ENCODE measurements at regions not wholly inside any gene's neighbourhood (a gene's known extent, or its start where the extent isn't known, plus 50 kb on each side); places are given as distances from the start of the nearest gene placed in this dataset.

- no peak for DNase-seq
Observed at GRCh38 chr9:89814340-89815040, 209.7 kb downstream of the GADD45G start.

DNA sequence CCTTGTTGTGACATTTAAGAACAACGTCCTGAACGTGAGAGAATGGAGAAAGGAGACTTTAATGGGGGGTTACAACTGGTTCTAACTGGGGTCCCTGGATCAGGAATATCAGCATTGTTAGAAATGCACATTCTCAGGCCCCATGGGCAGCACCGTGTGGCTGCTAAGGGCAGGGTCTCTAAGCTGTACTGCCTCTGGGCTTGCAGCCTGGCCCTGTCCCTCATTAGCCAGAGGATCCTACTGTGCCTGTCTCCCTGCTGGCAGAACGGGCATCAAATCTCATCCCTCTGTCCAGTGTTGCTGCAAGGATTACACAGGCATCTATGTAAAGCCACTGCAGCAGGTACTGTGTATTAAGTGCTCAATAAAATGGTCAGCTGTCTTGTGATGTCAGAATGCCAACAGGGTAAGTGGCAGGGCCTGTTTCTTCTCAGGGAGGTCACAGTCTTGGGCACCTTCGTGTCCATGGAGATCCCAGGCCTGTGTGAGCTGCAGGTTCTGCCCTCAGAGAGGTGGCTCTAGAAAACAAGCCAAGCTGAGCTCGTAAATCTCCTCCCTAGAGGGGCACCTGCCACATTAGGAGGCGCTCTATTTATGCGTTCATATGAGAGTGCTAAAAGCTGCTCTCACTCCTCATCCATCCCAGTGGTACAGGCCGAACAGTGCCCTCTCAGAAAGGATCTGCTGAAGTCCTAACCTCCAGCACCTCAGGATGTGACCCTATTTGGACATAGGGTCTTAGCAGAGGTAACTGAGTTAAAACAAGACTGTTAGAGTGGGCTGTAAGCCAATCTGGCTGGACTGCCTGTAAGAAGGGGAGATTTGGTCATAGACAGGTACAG, 210.5 kb downstream of the GADD45G start:
- no peak for DNase-seq

GRCh38 chr9:89815903-89816573, 211.2 kb downstream of the GADD45G start:
- DNase-seq, result no peak

DNA sequence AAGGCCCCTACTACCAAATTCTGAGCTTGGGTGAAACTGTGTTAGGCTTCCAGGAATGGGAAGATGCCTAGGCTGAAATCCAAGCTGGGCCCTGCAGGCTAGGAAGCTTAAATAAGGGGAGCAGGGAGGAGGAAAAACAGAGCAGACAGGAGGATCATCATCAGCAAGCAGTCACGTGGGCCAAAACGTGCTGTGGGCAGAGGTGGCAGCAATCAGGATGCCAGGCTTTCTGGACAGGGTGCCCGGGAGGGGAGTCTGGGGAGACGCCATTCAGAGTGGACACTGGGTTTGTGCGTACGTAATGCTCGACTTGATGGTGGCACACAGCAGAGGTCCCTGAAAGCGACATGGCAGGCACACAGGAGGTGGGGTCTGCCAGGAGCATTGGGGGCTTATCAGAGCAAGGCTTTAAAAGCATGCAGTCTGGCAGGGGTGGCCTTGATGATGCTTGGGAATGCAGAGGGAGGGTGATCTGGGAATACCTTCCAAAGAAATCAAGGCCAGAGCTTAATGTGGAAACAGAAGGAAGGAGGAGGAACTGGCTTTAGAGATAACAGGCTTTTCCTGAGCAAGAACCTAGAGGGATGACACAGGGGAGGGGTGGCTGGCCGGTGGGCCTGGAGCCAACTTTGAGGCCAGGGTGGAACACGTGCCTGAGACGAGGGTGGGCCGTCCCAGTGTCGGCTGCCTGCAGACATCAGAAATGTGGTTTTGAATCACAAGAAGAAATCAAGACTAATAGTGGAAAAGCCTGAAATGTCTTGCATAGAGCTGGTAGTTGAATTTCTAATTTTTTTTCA, 212.5 kb downstream of the GADD45G start:
- no peak for DNase-seq

- no peak for DNase-seq
Observed at GRCh38 chr9:89820337-89820736, 215.5 kb downstream of the GADD45G start.

DNA sequence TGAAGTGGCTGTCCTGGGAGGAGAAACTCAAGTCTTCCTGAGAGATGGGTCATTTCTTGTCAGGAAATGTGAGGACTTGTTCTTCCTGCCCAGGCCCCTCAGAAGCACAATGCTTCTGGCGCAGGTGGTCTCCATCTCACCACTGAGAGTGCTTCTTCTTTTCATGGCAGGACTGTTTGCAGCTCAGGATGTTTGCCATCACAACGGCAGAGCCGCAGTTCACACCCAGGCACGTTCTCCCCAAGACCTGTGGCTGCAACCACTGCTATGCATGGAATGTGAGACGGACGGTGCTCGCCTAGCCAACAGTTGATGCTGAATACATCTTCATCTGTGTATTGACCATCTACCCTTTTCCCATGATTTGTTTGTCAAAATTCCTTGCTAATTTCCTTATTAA, 216.3 kb downstream of the GADD45G start:
- no peak for DNase-seq

GRCh38 chr9:89822996-89823395, 218.2 kb downstream of the GADD45G start:
- DNase-seq, result no peak

GRCh38 chr9:89825669-89826068, 220.9 kb downstream of the GADD45G start:
- no peak for DNase-seq

DNA sequence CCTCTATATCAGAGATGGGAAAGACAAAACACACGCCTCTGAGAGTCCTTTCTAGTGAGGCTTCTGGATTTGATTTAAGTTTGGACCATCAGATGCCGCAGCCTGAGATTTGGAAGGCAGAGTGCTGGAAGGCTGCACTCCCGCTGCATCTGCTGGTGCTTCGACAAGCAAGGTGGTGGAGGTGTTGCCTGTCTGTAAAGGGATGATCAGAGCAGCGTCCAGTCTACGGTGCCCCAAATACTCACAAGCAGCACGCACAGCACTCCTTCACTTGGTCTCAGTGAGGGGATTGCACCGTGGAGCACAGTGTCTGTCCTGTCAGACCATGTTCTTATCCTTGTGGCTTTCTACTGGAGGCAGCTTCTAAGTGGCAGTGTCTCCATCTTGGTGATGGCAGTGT, 221.4 kb downstream of the GADD45G start:
- no peak for DNase-seq

- no peak for DNase-seq
Observed at GRCh38 chr9:89829346-89829745, 224.5 kb downstream of the GADD45G start.

DNA sequence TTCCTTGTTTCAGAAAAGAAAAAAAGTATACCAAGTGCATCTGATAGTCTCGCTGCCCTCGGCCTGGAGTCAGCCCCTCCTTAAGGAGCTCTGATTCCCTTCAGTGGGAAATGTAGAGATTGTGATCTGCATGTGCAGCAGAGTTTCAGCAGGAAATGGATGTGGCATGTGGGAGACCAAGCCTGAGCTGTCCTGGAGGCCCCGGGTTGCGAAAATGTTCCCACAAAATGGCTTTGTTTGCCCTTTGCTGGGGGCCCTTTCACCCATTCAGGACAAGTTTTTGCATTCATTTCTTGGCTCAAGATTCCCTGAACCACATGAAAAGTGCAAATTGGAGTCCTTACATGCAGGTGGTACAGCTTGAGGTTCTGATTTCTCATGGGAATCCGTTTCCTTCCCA, 230.9 kb downstream of the GADD45G start:
- DNase-seq, result no peak

DNA sequence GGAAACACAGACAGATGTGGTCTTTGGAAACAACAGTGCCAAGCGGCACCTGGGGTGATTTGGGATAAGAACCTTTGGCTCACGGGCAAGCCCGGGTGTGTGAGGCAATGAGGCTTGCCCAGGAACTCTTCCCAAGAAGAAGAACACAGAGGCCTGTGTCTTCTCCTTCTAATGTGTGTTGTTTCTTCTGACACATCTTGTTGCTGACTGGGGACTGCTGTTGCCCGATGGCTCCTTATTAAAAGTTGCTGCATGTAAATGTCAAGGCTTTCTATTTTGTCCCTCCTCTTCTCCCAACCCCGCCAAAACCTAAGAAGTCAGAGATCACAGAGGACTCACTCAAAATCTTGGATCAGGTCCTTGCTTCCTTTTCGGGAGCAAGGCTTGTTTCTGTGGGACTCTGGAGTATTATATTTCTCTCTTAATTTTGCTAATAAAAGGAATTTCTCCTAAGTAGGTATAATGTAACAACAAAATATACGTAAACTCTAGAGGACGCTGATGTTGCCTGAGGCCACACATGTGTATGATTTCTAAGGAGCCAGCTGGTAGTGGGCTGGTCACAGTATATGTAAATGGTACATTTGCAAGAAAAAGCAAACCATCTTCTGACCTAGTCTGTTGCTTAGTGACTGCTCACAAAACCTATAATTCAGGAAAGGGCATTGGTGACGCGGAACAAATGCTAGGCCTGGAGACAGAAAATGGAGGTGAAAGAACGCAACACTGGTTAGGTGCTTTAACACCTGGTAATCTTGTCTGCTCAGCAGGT, 232.5 kb downstream of the GADD45G start:
- no peak for DNase-seq

DNA sequence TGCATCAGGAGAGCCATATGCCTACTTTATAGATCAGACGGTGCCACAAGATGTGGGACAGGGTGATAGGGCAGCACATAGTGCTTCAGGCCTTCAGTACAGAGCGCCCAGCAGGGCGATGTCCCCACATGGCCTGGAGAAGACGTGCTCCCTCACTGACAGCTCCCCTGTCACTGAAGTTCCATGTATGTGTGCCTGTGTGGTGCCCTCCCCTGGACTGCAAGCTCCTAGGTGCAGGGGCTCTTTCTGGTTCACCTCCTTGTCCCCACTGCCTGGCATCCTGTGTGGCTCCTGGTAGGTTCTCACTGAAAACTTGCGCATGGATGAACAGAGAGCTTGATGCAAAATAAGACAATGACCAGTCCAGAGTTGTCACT, 233.1 kb downstream of the GADD45G start:
- no peak for DNase-seq

- DNase-seq, result no peak
Observed at GRCh38 chr9:89838621-89839020, 233.8 kb downstream of the GADD45G start.

GRCh38 chr9:89839449-89839848, 234.6 kb downstream of the GADD45G start:
- DNase-seq, result no peak

DNA sequence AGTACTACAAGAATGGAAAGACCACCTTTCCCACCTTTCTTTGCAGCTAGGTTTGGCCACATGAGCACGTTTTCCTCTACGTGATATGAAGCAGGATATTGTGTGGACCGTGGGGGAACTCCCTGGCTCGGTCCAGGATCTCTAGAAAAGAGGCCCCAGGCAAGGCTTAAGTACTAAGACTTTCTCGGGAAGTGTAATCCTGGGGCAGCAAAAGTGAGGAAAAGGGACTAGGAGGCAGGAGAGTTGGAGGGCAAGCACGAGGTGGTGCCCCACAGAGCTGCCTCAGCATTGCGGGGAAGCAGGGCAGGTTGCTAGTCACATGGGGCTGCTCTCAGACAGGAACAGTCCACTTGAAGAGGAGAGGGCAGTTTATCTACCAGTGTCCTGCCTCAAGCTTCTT, 235.1 kb downstream of the GADD45G start:
- DNase-seq, result no peak

DNA sequence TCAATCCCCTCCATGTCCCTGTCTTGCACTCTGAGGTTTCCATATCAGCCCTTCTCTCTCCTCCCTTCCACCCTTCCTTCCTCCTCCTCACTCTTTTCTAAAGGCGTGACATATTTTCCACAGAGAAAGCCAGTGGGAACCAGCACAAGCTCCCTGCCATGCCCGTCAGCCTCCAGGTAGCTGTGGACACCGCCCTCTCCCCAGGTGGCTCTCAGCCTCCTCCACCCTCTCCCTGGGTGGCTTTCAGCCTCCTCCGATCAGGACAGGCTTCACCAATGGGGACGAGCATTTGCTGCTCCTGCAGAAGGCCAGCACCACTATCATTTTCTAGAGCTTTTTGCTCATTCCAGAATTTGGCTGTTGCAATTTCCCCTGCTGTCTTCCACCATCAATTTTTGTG, 236.6 kb downstream of the GADD45G start:
- DNase-seq, result no peak

DNA sequence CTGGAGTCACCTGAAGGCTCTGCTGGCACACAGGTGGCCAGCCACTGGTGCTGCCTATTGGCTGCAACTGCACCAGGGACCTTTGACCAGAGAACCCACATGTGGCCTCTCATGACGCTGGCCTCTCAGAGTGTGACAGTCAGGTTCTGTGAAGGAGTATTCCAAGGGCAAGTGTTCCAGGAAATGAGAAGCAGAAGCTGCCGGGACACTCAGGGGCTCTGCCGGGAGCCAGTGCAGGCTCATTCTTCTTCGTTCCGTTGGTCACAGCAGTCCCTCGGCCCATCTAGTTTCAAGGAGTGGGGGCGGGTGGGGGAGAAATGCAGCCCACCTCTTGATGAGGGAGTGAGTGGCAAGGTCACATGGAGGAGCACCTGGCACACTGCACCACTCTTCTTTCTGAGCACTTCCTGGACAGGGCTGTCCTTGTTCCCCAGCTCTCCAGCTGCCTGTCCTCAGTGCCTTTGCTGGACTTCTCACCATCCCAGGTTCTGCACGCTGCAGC, 237.5 kb downstream of the GADD45G start:
- no peak for DNase-seq

GRCh38 chr9:89843074-89843473, 238.3 kb downstream of the GADD45G start:
- DNase-seq, result no peak

- no peak for DNase-seq
Observed at GRCh38 chr9:89843591-89843990, 238.8 kb downstream of the GADD45G start.

GRCh38 chr9:89844075-89844474, 239.3 kb downstream of the GADD45G start:
- DNase-seq, result no peak

DNA sequence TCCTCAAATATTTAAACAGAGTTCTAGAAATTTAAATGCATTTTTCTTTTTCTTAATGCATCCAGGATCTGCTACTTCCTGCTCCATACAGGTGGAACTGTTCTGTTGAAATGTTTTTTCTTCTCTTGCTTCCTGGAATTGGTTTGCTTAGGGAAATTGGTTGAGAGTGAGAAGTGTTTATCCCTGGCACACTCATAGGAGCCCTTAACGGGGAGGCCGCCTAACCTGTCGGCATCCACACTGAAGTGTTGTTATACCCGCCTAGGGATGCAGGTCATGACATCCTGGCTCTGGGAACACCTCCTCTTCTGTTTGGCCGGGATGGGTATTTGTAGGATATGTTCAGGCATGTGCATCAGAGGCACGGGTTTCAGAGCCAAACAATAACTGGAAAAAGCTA, 239.7 kb downstream of the GADD45G start:
- no peak for DNase-seq
